ENCODE measurements at regions not wholly inside any gene's neighbourhood (a gene's known extent, or its start where the extent isn't known, plus 50 kb on each side); places are given as distances from the start of the nearest gene placed in this dataset.

DNA sequence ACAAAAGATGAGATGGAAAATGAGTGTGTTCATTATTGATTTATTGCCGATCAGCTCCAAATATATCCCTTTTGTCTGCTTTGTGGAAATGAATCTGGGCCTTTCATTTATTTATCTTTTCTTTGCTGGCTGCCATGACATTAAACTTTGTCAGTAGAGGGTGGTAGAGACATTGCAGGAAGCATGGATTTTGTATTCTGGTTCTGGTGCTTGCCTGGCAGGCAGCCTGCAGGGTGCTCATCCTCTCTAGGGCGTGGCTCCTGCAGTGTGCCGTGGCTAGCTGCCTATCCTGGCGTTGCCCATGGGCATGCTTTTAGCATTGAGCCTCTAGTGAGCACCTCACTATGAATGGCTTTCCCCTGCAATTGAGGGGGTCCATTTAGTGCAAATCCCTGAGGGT is 593.1 kb downstream of the RNF144A start:
- no peaks in the 10 kb centered on the region for H3K36me3 Mint-ChIP-seq
- Histone ChIP-seq H4K20me1 (ENCODE audit: insufficient read depth, low read length) (no peaks in the 10 kb centered on the region), H3K9ac (ENCODE audit: insufficient read depth, low read length, poor library complexity, severe bottlenecking) (no peak overlapping the region), H2AFZ (ENCODE audit: insufficient read depth, low read depth, low read length, poor library complexity, severe bottlenecking) (no peak overlapping the region), H3K79me2 (ENCODE audit: insufficient read depth, low read length) (no peaks in the 10 kb centered on the region), H3K36me3 (replicated peaks in 1 of 2; ENCODE audit: control insufficient read depth in 1 of 2, insufficient read depth in 2 of 2, low read length in 2 of 2) (no peaks in the 10 kb centered on the region), H3K27me3 (ENCODE audit: control insufficient read depth in 2 of 2, insufficient read depth in 2 of 2, low read length in 2 of 2) (no peaks in the 10 kb centered on the region), H3K9me3 (replicated peaks in 1 of 2; ENCODE audit: control insufficient read depth in 1 of 2, insufficient read depth in 1 of 2, low read length in 2 of 2) (no peaks in the 10 kb centered on the region), H3K4me3 (replicated peaks in 1 of 3; ENCODE audit: low read depth in 2 of 3, low read length in 3 of 3) (no peak overlapping the region), H3K4me2 (replicated peaks; ENCODE audit: extremely low read depth, low read length, poor library complexity, severe bottlenecking) (no peak overlapping the region), H3K4me1 (ENCODE audit: control insufficient read depth in 1 of 2, insufficient read depth in 2 of 2, low read length in 2 of 2) (no peaks in the 10 kb centered on the region), H3K27ac (ENCODE audit: low read depth in 1 of 2, low read length in 2 of 2) (no peak overlapping the region)
- H3K4me3 Mint-ChIP-seq: no peak overlapping the region
- H3K27me3 Mint-ChIP-seq (ENCODE audit: low read depth in 3 of 3): peaks cover 0 to 2% (median 1%) of the 10 kb centered on the region in 3 donors
- H3K4me1 Mint-ChIP-seq: no peaks in the 10 kb centered on the region
- no peak for DNase-seq
- H3K9me3 Mint-ChIP-seq: peaks cover 0 to 5% (median 2%) of the 10 kb centered on the region in 7 donors
- intact Hi-C loops (cut with micrococcal nuclease): no loop called here
- TF ChIP-seq, protein P1, sequence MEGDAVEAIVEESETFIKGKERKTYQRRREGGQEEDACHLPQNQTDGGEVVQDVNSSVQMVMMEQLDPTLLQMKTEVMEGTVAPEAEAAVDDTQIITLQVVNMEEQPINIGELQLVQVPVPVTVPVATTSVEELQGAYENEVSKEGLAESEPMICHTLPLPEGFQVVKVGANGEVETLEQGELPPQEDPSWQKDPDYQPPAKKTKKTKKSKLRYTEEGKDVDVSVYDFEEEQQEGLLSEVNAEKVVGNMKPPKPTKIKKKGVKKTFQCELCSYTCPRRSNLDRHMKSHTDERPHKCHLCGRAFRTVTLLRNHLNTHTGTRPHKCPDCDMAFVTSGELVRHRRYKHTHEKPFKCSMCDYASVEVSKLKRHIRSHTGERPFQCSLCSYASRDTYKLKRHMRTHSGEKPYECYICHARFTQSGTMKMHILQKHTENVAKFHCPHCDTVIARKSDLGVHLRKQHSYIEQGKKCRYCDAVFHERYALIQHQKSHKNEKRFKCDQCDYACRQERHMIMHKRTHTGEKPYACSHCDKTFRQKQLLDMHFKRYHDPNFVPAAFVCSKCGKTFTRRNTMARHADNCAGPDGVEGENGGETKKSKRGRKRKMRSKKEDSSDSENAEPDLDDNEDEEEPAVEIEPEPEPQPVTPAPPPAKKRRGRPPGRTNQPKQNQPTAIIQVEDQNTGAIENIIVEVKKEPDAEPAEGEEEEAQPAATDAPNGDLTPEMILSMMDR (IDR thresholded peaks at IDR 0.05): no peak
- no peak overlapping the region for H3K27ac Mint-ChIP-seq
- 93% methylated on average over 3 of the region's 4 CpGs for WGBS (ENCODE audit: insufficient coverage)

DNA sequence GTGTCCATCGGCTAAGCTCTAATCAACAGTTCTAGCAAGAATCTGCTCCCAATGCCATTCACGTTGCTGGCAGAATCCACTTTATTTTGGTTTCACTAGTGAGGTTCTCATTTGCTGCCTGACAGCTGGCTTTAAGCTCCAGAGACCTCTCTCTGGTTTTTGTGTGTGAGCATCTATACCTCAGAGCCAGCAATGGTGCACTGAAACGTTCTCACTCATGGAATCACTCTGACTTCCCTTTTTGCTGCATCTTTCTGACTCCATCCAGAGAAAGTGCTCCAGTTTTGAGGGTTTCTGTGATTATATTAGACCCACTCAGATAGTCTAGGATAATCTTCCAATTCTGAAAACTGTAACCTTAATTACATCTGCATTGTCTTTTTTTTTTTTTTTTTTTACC is 596.6 kb downstream of the RNF144A start:
- Histone ChIP-seq H3K27me3 (ENCODE audit: control insufficient read depth in 2 of 2, insufficient read depth in 2 of 2, low read length in 2 of 2) (no peaks in the 10 kb centered on the region), H3K9ac (ENCODE audit: insufficient read depth, low read length, poor library complexity, severe bottlenecking) (no peak overlapping the region), H3K79me2 (ENCODE audit: insufficient read depth, low read length) (no peaks in the 10 kb centered on the region), H3K36me3 (replicated peaks in 1 of 2; ENCODE audit: control insufficient read depth in 1 of 2, insufficient read depth in 2 of 2, low read length in 2 of 2) (no peaks in the 10 kb centered on the region), H3K4me3 (replicated peaks in 1 of 3; ENCODE audit: low read depth in 2 of 3, low read length in 3 of 3) (no peak overlapping the region), H3K4me1 (ENCODE audit: control insufficient read depth in 1 of 2, insufficient read depth in 2 of 2, low read length in 2 of 2) (no peaks in the 10 kb centered on the region), H3K27ac (ENCODE audit: low read depth in 1 of 2, low read length in 2 of 2) (no peak overlapping the region), H3K4me2 (replicated peaks; ENCODE audit: extremely low read depth, low read length, poor library complexity, severe bottlenecking) (no peak overlapping the region), H2AFZ (ENCODE audit: insufficient read depth, low read depth, low read length, poor library complexity, severe bottlenecking) (no peak overlapping the region), H3K9me3 (replicated peaks in 1 of 2; ENCODE audit: control insufficient read depth in 1 of 2, insufficient read depth in 1 of 2, low read length in 2 of 2) (no peaks in the 10 kb centered on the region), H4K20me1 (ENCODE audit: insufficient read depth, low read length) (no peaks in the 10 kb centered on the region)
- 100% methylated on average over 2 of the region's 3 CpGs for WGBS (ENCODE audit: insufficient coverage)
- Mint-ChIP-seq H3K4me3 (no peak overlapping the region), H3K27me3 (ENCODE audit: low read depth in 3 of 3) (peaks cover 1 to 3% (median 2%) of the 10 kb centered on the region in 3 donors), H3K9me3 (peaks cover 0 to 3% (median 1%) of the 10 kb centered on the region in 7 donors), H3K27ac (no peak overlapping the region), H3K36me3 (no peaks in the 10 kb centered on the region), H3K4me1 (peaks cover 8% of the 10 kb centered on the region)
- DNase-seq: no peak
- TF ChIP-seq, protein P1 (IDR thresholded peaks at IDR 0.05): no peak
- intact Hi-C loops (cut with micrococcal nuclease): no loop called here

Data from CD14-positive monocyte (primary cell).